Ishikawa (cell line): ENCODE measurements at regions not wholly inside any gene's neighbourhood (a gene's known extent, or its start where the extent isn't known, plus 50 kb on each side); places are given as distances from the start of the nearest gene placed in this dataset.

Source experiments
- CEBPB ChIP-seq: IDR thresholded peaks from 2 replicates; pipeline ENCODE4 v1.6.1; 2012
- CREB1 ChIP-seq: IDR thresholded peaks from 2 replicates; pipeline ENCODE4 v1.6.1; 2012; ENCODE audit warnings: low read depth
- EGR1 ChIP-seq: IDR thresholded peaks from 2 replicates; pipeline ENCODE4 v1.6.1; 2012
- EP300 ChIP-seq: IDR thresholded peaks from 2 replicates; pipeline ENCODE4 v1.6.1; 2012; ENCODE audit warnings: borderline replicate concordance
- MAX ChIP-seq: IDR thresholded peaks from 2 replicates; pipeline ENCODE4 v1.6.1; 2012
- NFIC ChIP-seq: IDR thresholded peaks from 2 replicates; pipeline ENCODE4 v1.6.1; 2012
- RAD21 ChIP-seq: IDR thresholded peaks from 2 replicates; pipeline ENCODE4 v1.6.1; 2012; ENCODE audit warnings: low read depth
- REST ChIP-seq: IDR thresholded peaks from 2 replicates; pipeline ENCODE4 v1.6.1; 2012; ENCODE audit warnings: low read depth, mild to moderate bottlenecking
- TAF1 ChIP-seq: IDR thresholded peaks from 2 replicates; pipeline ENCODE4 v1.6.1; 2012; ENCODE audit warnings: low read depth, mild to moderate bottlenecking
- TEAD4 ChIP-seq: IDR thresholded peaks from 2 replicates; pipeline ENCODE4 v1.6.1; 2012
- USF1 ChIP-seq: IDR thresholded peaks from 2 replicates; pipeline ENCODE4 v1.6.1; 2012
- YY1 ChIP-seq: IDR thresholded peaks from 2 replicates; pipeline ENCODE4 v1.6.1; 2012; ENCODE audit warnings: low read depth

GRCh38 chr7:25348104-25348503 is 119.8 kb upstream of the NPVF start:
- TF ChIP-seq EP300: no peak
- TF ChIP-seq TAF1: no peak
- no peak for TF ChIP-seq CEBPB
- no peak for TF ChIP-seq REST
- no peak for TF ChIP-seq MAX
- TF ChIP-seq EGR1: no peak
- TF ChIP-seq RAD21: no peak
- no peak for TF ChIP-seq TEAD4
- no peak for TF ChIP-seq CREB1
- TF ChIP-seq USF1: no peak
- TF ChIP-seq YY1: no peak
- no peak for TF ChIP-seq NFIC
